Activated CD4-positive, alpha-beta memory T cell treated with anti-CD3 and anti-CD28 coated beads, Interleukin-2, amount 10 ng/mL, durations not matched to agents 7 days and 5 days (primary cell): ENCODE measurements at regions not wholly inside any gene's neighbourhood (a gene's known extent, or its start where the extent isn't known, plus 50 kb on each side); places are given as distances from the start of the nearest gene placed in this dataset.
"Not testable (repeated sequence)": the region's sequence is repeated elsewhere in the genome, so short reads cannot be mapped to it uniquely, and the experiment has no call there.

Source experiments
- CTCF ChIA-PET: fragments of 350-600 bp; sonication (Branson Sonifier 250); formaldehyde crosslinking; loops from one replicate; lab custom pipeline; 2021; ENCODE audit warnings: antibody characterized with exemption, inconsistent platforms; lab: Charles Lee
- POLR2A ChIA-PET: fragments of 350-600 bp; sonication (Branson Sonifier 250); formaldehyde crosslinking; loops from one replicate; lab custom pipeline; 2021; ENCODE audit warnings: antibody characterized with exemption; lab: Charles Lee
- DNase-seq: peaks from one replicate; pipeline ENCODE4 v3.0.0-alpha.2; 2020
- H3K27ac Mint-ChIP-seq: one replicate; pipeline ENCODE4 v1.8.0; 2021; ENCODE audit warnings: mild to moderate bottlenecking, mixed read lengths
- H3K27me3 Mint-ChIP-seq: one replicate; pipeline ENCODE4 v1.8.0; 2021; ENCODE audit warnings: mixed read lengths
- H3K36me3 Mint-ChIP-seq: one replicate; pipeline ENCODE4 v1.8.0; 2021; ENCODE audit warnings: low read depth, mixed read lengths
- H3K4me1 Mint-ChIP-seq: one replicate; pipeline ENCODE4 v1.8.0; 2021; ENCODE audit warnings: mixed read lengths
- H3K4me3 Mint-ChIP-seq: one replicate; pipeline ENCODE4 v1.8.0; 2021; ENCODE audit warnings: mild to moderate bottlenecking, mixed read lengths
- H3K9me3 Mint-ChIP-seq: one replicate; pipeline ENCODE4 v1.8.0; 2021; ENCODE audit warnings: mixed read lengths

- H3K9me3 Mint-ChIP-seq, H3K4me1 Mint-ChIP-seq, H3K27me3 Mint-ChIP-seq, POLR2A ChIA-PET, DNase-seq, CTCF ChIA-PET, H3K4me3 Mint-ChIP-seq, H3K36me3 Mint-ChIP-seq, H3K27ac Mint-ChIP-seq: not testable (repeated sequence)
These were observed 52.9 kb downstream of the CDY2B start for GRCh38 chrY:17827155-17827554.

- H3K4me3 Mint-ChIP-seq, H3K27ac Mint-ChIP-seq, DNase-seq, H3K27me3 Mint-ChIP-seq, H3K36me3 Mint-ChIP-seq, H3K4me1 Mint-ChIP-seq, CTCF ChIA-PET, H3K9me3 Mint-ChIP-seq, POLR2A ChIA-PET: not testable (repeated sequence)
These were observed 60.3 kb downstream of the CDY2B start for GRCh38 chrY:17819700-17820099.

- H3K4me3 Mint-ChIP-seq, DNase-seq, H3K36me3 Mint-ChIP-seq, H3K4me1 Mint-ChIP-seq, H3K9me3 Mint-ChIP-seq, CTCF ChIA-PET, POLR2A ChIA-PET, H3K27me3 Mint-ChIP-seq, H3K27ac Mint-ChIP-seq: not testable (repeated sequence)
These were observed 60.9 kb downstream of the CDY2B start for GRCh38 chrY:17819025-17819646.

- H3K4me3 Mint-ChIP-seq, CTCF ChIA-PET, H3K27ac Mint-ChIP-seq, H3K27me3 Mint-ChIP-seq, POLR2A ChIA-PET, H3K4me1 Mint-ChIP-seq, DNase-seq, H3K36me3 Mint-ChIP-seq, H3K9me3 Mint-ChIP-seq: not testable (repeated sequence)
These were observed 62.6 kb downstream of the CDY2B start for GRCh38 chrY:17817076-17818068.

DNA sequence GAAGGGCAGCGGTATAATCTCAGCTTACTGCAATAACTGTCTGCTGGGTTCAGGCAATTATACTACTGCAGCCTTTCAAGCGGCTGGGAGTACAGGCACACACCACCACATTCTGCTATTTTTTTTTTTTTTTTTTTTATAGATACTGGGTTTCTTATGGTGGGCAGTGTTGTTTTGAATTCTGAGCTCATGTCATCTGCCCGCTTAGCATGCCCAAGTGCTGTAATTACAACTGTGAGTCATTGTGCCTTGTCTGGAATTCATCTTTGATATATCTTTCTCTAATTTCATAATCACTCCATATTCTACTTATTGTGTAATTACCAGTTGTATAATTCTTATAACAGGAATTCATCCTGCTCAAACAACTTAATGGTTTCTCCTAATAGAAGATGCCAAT is 67.4 kb downstream of the CDY2B start:
- DNase-seq, H3K27me3 Mint-ChIP-seq, H3K27ac Mint-ChIP-seq, H3K4me1 Mint-ChIP-seq, H3K4me3 Mint-ChIP-seq, POLR2A ChIA-PET, CTCF ChIA-PET, H3K9me3 Mint-ChIP-seq, H3K36me3 Mint-ChIP-seq: not testable (repeated sequence)

DNA sequence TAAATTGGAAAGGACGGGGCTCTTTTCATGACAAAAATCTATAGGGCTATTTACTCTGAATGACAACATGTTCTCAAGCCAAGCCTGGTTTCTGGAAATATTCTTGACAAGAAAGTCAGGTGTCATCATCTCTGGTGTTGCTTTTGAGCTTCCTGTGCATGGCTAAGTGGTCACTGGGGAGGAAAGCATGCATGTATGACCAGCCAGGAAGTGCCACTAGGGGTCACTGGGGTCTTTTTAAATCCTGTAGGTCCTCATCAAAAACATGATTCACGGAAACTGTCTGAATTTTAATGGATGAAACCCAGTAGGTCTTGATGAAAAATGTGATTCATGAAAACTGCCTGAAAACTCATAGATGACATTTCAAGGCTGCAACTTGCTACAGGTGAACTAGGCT is 80.1 kb downstream of the CDY2B start:
- H3K9me3 Mint-ChIP-seq, CTCF ChIA-PET, DNase-seq, H3K4me1 Mint-ChIP-seq, H3K27ac Mint-ChIP-seq, POLR2A ChIA-PET, H3K4me3 Mint-ChIP-seq, H3K36me3 Mint-ChIP-seq, H3K27me3 Mint-ChIP-seq: not testable (repeated sequence)

DNA sequence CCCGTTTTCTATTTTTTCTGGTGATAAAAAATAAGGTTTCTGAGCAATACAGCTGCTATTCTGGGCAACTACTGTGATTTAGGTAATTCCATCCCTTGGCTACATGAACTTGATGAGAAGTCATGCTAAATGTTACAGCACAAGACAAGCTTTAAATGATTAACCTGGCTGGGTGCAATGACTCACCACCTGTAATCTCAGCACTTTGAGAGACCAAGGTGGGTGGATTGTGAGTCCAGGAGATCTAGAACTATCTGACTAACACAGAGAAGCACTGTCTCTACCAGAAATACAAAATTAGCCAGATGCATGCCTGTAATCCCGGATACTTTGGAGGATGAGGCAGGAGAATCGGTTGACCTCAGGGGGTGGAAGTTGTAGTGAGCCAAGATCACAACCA is 92.8 kb downstream of the CDY2B start:
- H3K27me3 Mint-ChIP-seq, H3K36me3 Mint-ChIP-seq, H3K4me1 Mint-ChIP-seq, H3K4me3 Mint-ChIP-seq, POLR2A ChIA-PET, H3K9me3 Mint-ChIP-seq, H3K27ac Mint-ChIP-seq, DNase-seq, CTCF ChIA-PET: not testable (repeated sequence)

GRCh38 chrY:17766000-17766699 is 113.9 kb downstream of the CDY2B start:
- H3K9me3 Mint-ChIP-seq, CTCF ChIA-PET, H3K4me3 Mint-ChIP-seq, H3K36me3 Mint-ChIP-seq, POLR2A ChIA-PET, H3K27me3 Mint-ChIP-seq, DNase-seq, H3K4me1 Mint-ChIP-seq, H3K27ac Mint-ChIP-seq: not testable (repeated sequence)

DNA sequence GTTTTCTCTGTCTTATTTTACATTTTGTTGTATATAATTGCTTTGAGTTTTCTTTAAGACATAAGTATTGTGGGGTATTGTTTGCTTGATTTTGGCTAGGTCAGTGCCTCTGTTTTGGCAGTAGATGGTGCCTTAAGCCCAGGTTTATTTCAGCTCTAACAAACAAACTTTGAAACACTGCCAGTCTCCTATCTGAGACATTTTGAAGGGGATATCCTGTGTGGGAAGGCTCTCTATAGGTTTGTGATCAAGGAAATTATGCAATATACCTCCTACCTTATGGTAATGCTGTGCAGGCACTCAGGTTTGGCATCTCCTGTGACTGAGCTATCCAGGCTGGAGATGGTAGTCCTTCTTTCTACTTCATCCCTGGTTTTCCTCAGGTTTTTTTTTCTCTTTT is 120.8 kb downstream of the CDY2B start:
- H3K27ac Mint-ChIP-seq, H3K27me3 Mint-ChIP-seq, H3K4me1 Mint-ChIP-seq, DNase-seq, H3K4me3 Mint-ChIP-seq, H3K36me3 Mint-ChIP-seq, CTCF ChIA-PET, POLR2A ChIA-PET, H3K9me3 Mint-ChIP-seq: not testable (repeated sequence)

DNA sequence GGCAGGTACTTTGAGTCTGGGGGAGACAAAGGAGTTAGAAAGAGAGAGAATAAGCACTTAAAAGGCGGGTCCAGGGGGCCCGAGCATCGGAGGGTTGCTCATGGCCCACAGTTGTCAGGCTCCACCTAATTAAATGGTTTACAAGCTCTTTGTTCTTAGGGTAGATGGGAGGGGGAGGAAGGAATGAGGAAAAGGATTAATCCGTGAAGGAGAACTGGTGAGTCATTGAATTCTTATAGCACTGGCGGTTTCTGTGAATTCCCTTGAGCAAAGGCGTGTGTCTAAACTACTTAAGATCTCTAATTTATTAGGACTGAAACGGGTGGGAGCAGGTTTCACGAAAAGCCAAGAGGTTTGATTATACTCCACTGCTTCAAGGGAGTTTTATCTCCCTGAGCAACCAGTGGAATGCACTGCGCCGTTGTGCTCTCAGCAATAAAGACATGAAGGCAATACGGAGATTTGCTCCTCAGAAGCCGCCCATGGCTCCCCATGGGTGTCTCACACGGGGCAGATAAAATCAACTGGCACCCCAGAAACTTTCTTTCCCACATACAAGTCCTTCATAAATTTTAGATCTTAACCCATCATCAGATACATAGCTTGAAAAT is 127.0 kb downstream of the CDY2B start:
- H3K9me3 Mint-ChIP-seq, CTCF ChIA-PET, H3K4me3 Mint-ChIP-seq, H3K4me1 Mint-ChIP-seq, DNase-seq, H3K36me3 Mint-ChIP-seq, H3K27ac Mint-ChIP-seq, POLR2A ChIA-PET, H3K27me3 Mint-ChIP-seq: not testable (repeated sequence)

GRCh38 chrY:17739852-17740251 is 140.2 kb downstream of the CDY2B start:
- not testable (repeated sequence) for H3K27ac Mint-ChIP-seq

DNA sequence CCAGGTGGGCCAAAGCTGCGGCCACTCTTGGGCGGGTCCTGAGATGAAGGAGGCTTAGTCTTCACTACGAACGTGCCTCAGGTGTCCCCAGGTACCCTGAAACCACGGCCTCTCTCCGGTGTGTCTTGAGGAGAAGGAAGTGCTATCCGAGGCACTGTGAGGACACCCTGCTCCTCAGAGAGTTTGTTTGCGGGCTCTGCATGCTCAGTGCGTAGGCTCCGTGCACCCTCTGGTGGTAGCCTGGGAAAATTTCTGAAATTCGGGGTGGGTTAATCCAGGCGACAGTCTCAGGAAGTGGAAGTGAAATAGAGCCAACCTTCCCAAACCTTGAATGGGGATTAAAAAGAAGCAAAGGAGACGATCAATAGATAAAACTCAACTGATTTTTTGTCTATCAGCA is 150.5 kb downstream of the CDY2B start:
- H3K9me3 Mint-ChIP-seq, H3K4me1 Mint-ChIP-seq, DNase-seq, H3K27me3 Mint-ChIP-seq, CTCF ChIA-PET, POLR2A ChIA-PET, H3K27ac Mint-ChIP-seq, H3K36me3 Mint-ChIP-seq, H3K4me3 Mint-ChIP-seq: not testable (repeated sequence)

More at GRCh38 chrY:17739852-17740251, 140.2 kb downstream of the CDY2B start:
- POLR2A ChIA-PET, H3K4me3 Mint-ChIP-seq, CTCF ChIA-PET, H3K36me3 Mint-ChIP-seq, DNase-seq, H3K9me3 Mint-ChIP-seq, H3K4me1 Mint-ChIP-seq, H3K27me3 Mint-ChIP-seq: not testable (repeated sequence)

GRCh38 chrY:17716329-17717043 is 163.5 kb downstream of the CDY2B start:
- DNase-seq, CTCF ChIA-PET, H3K36me3 Mint-ChIP-seq, H3K9me3 Mint-ChIP-seq, H3K4me3 Mint-ChIP-seq, H3K4me1 Mint-ChIP-seq, H3K27ac Mint-ChIP-seq, POLR2A ChIA-PET, H3K27me3 Mint-ChIP-seq: not testable (repeated sequence)
